ENCODE measurements at regions not wholly inside any gene's neighbourhood (a gene's known extent, or its start where the extent isn't known, plus 50 kb on each side); places are given as distances from the start of the nearest gene placed in this dataset.

- DNase-seq: no peak
Measured at GRCh38 chr4:152011469-152011868, 250.7 kb upstream of the GATB start.

- no peak for DNase-seq
Measured at GRCh38 chr4:152010710-152011079, 249.9 kb upstream of the GATB start.

GRCh38 chr4:152009983-152010709, 249.3 kb upstream of the GATB start:
- DNase-seq: no peak

- no peak for DNase-seq
Measured at GRCh38 chr4:152009031-152009670, 248.3 kb upstream of the GATB start.

GRCh38 chr4:152007111-152007510, 246.3 kb upstream of the GATB start:
- no peak for DNase-seq

- DNase-seq: no peak
Measured at GRCh38 chr4:152004801-152005200, 244.0 kb upstream of the GATB start.

GRCh38 chr4:152000518-152000917, 239.7 kb upstream of the GATB start:
- no peak for DNase-seq

GRCh38 chr4:151998723-151999122, 237.9 kb upstream of the GATB start:
- DNase-seq: no peak

- no peak for DNase-seq
Measured at GRCh38 chr4:151997461-151997860, 236.7 kb upstream of the GATB start.

GRCh38 chr4:151994429-151994828, 233.6 kb upstream of the GATB start:
- DNase-seq: no peak

- DNase-seq: no peak
Measured at GRCh38 chr4:151993521-151993920, 232.7 kb upstream of the GATB start.

- DNase-seq: no peak
Measured at GRCh38 chr4:151992332-151993154, 231.7 kb upstream of the GATB start.

- DNase-seq: no peak
Measured at GRCh38 chr4:151991884-151992167, 231.0 kb upstream of the GATB start.

- no peak for DNase-seq
Measured at GRCh38 chr4:151991001-151991883, 230.4 kb upstream of the GATB start.

- DNase-seq: no peak
Measured at GRCh38 chr4:151990201-151990600, 229.4 kb upstream of the GATB start.

GRCh38 chr4:151988591-151988990, 227.8 kb upstream of the GATB start:
- DNase-seq: no peak

GRCh38 chr4:151987606-151988005, 226.8 kb upstream of the GATB start:
- no peak for DNase-seq

GRCh38 chr4:151983854-151984253, 223.0 kb upstream of the GATB start:
- no peak for DNase-seq

- DNase-seq: no peak
Measured at GRCh38 chr4:151979819-151980218, 219.0 kb upstream of the GATB start.

GRCh38 chr4:151968643-151969042, 207.8 kb upstream of the GATB start:
- DNase-seq: no peak

GRCh38 chr4:151967074-151967473, 206.3 kb upstream of the GATB start:
- no peak for DNase-seq

GRCh38 chr4:151962138-151962823, 201.5 kb upstream of the GATB start:
- DNase-seq: no peak

- DNase-seq: no peak
Measured at GRCh38 chr4:151961456-151961855, 200.6 kb upstream of the GATB start.
